ENCODE measurements at regions not wholly inside any gene's neighbourhood (a gene's known extent, or its start where the extent isn't known, plus 50 kb on each side); places are given as distances from the start of the nearest gene placed in this dataset.

- H3K27ac Mint-ChIP-seq, result no peak overlapping the region
- Histone ChIP-seq H3K4me3 (ENCODE audit: low read length) (no peak overlapping the region), H3K27ac (ENCODE audit: low read depth in 1 of 2, low read length in 2 of 2) (no peak overlapping the region), H3K27me3 (ENCODE audit: control insufficient read depth in 1 of 2, insufficient read depth in 2 of 2, low read length in 2 of 2) (peaks cover 0 to 4% of the 10 kb centered on the region in 2 experiments), H3K4me1 (ENCODE audit: insufficient read depth, low read length) (no peaks in the 10 kb centered on the region), H3K36me3 (ENCODE audit: insufficient read depth, low read length) (no peaks in the 10 kb centered on the region), H3K9me3 (ENCODE audit: control insufficient read depth in 1 of 2, insufficient read depth in 1 of 2, low read length in 2 of 2) (no peaks in the 10 kb centered on the region)
- peak; percentile 52 for TF ChIP-seq CTCF (IDR thresholded peaks at IDR 0.05)
- ChIA-PET POLR2A (interaction anchor here (1.3 kb wide), 1 partner anchor 84 kb away, joined by 3 read pairs; no protein-coding TSS in a partner anchor), CTCF (no interaction called here)
- no peaks in the 10 kb centered on the region for H3K9me3 Mint-ChIP-seq
- DNase-seq (peak in 5 of 14 experiments; percentile 1 to 52 (median 28)), ATAC-seq (ENCODE audit: poor library complexity) (no peak)
- H3K4me3 Mint-ChIP-seq, result no peak overlapping the region
- H3K4me1 Mint-ChIP-seq (ENCODE audit: low read depth), result no peaks in the 10 kb centered on the region
- no peaks in the 10 kb centered on the region for H3K36me3 Mint-ChIP-seq (ENCODE audit: low read depth)
- H3K27me3 Mint-ChIP-seq, result peaks cover 2% of the 10 kb centered on the region
- intact Hi-C loops (cut with DNase I, micrococcal nuclease), result loop anchor here (1.0 to 2.0 kb wide), 2 partner anchors 211 kb away; no protein-coding TSS in a partner anchor
Observed at GRCh38 chr10:23525406-23525805, 86.5 kb downstream of the OTUD1 start.

- intact Hi-C loops (cut with DNase I, micrococcal nuclease), result no loop called here
- TF ChIP-seq CTCF (IDR thresholded peaks at IDR 0.05), result no peak
- no peaks in the 10 kb centered on the region for H3K36me3 ChIP-seq (ENCODE audit: insufficient read depth, low read length)
- Mint-ChIP-seq H3K4me3 (no peak overlapping the region), H3K4me1 (ENCODE audit: low read depth) (peaks cover 7% of the 10 kb centered on the region), H3K27me3 (no peaks in the 10 kb centered on the region), H3K36me3 (ENCODE audit: low read depth) (no peaks in the 10 kb centered on the region), H3K27ac (no peak overlapping the region), H3K9me3 (no peaks in the 10 kb centered on the region)
- no peak for DNase-seq
- H3K27me3 ChIP-seq (ENCODE audit: control insufficient read depth in 1 of 2, insufficient read depth in 2 of 2, low read length in 2 of 2), result no peaks in the 10 kb centered on the region
- no peak for ATAC-seq (ENCODE audit: poor library complexity)
- H3K9me3 ChIP-seq (ENCODE audit: control insufficient read depth in 1 of 2, insufficient read depth in 1 of 2, low read length in 2 of 2), result no peaks in the 10 kb centered on the region
- ChIA-PET CTCF (interaction anchor here (2.9 kb wide), 1 partner anchor 214 kb away, joined by 15 read pairs; no protein-coding TSS in a partner anchor), POLR2A (no interaction called here)
- no peaks in the 10 kb centered on the region for H3K4me1 ChIP-seq (ENCODE audit: insufficient read depth, low read length)
- H3K27ac ChIP-seq (ENCODE audit: low read depth in 1 of 2, low read length in 2 of 2), result no peak overlapping the region
- no peak overlapping the region for H3K4me3 ChIP-seq (ENCODE audit: low read length)
Observed at GRCh38 chr10:23528419-23528818, 89.5 kb downstream of the OTUD1 start.

- TF ChIP-seq CTCF (IDR thresholded peaks at IDR 0.05), result no peak
- no peaks in the 10 kb centered on the region for H3K36me3 ChIP-seq (ENCODE audit: insufficient read depth, low read length)
- intact Hi-C loops (cut with DNase I, micrococcal nuclease), result loop anchor here in 1 of 2 experiments (1.0 kb wide), 1 partner anchor 214 kb away; no protein-coding TSS in a partner anchor
- H3K27ac Mint-ChIP-seq, result no peak overlapping the region
- POLR2A ChIA-PET, result interaction anchor here (0.7 to 1.4 kb wide), 3 partner anchors 10 to 91 kb away, joined by 3 to 7 read pairs (median 4); no protein-coding TSS in a partner anchor
- peaks cover 5% of the 10 kb centered on the region for H3K4me1 ChIP-seq (ENCODE audit: insufficient read depth, low read length)
- no peak overlapping the region for H3K27ac ChIP-seq (ENCODE audit: low read depth in 1 of 2, low read length in 2 of 2)
- no peaks in the 10 kb centered on the region for H3K27me3 Mint-ChIP-seq
- no peaks in the 10 kb centered on the region for H3K9me3 ChIP-seq (ENCODE audit: control insufficient read depth in 1 of 2, insufficient read depth in 1 of 2, low read length in 2 of 2)
- no peak overlapping the region for H3K4me3 ChIP-seq (ENCODE audit: low read length)
- no peak overlapping the region for H3K4me3 Mint-ChIP-seq
- CTCF ChIA-PET, result interaction anchor here (0.8 to 2.9 kb wide), 2 partner anchors 11 to 215 kb away, joined by 4 to 15 read pairs; no protein-coding TSS in a partner anchor
- peaks cover 14% of the 10 kb centered on the region for H3K4me1 Mint-ChIP-seq (ENCODE audit: low read depth)
- DNase-seq, result no peak
- H3K9me3 Mint-ChIP-seq, result no peaks in the 10 kb centered on the region
- no peaks in the 10 kb centered on the region for H3K27me3 ChIP-seq (ENCODE audit: control insufficient read depth in 1 of 2, insufficient read depth in 2 of 2, low read length in 2 of 2)
- H3K36me3 Mint-ChIP-seq (ENCODE audit: low read depth), result no peaks in the 10 kb centered on the region
- ATAC-seq (ENCODE audit: poor library complexity), result no peak
Observed at GRCh38 chr10:23529625-23530024, 90.8 kb downstream of the OTUD1 start.

Measured in CD4-positive, alpha-beta T cell (primary cell).